HT1080 (cell line): ENCODE measurements at regions not wholly inside any gene's neighbourhood (a gene's known extent, or its start where the extent isn't known, plus 50 kb on each side); places are given as distances from the start of the nearest gene placed in this dataset.
A peak's percentile ranks its signal among the peaks of the same experiment; 100 is the strongest.

Experiments used
- DNase-seq: peaks from one replicate; pipeline ENCODE4 v3.0.0-alpha.2; 2015; ENCODE audit warnings: low read depth

GRCh38 chr1:106646816-106647215 lies 409.7 kb upstream of the PRMT6 start:
- no peak for DNase-seq

- DNase-seq: no peak
These were observed 405.3 kb upstream of the PRMT6 start for GRCh38 chr1:106651028-106651762.

- no peak for DNase-seq
These were observed 396.8 kb upstream of the PRMT6 start for GRCh38 chr1:106659490-106660244.

GRCh38 chr1:106675558-106675957 lies 380.9 kb upstream of the PRMT6 start:
- DNase-seq: no peak

GRCh38 chr1:106676021-106676420 lies 380.5 kb upstream of the PRMT6 start:
- DNase-seq: peak; percentile 63

- DNase-seq: no peak
These were observed 379.3 kb upstream of the PRMT6 start for GRCh38 chr1:106677181-106677580.

GRCh38 chr1:106677721-106678120 lies 378.8 kb upstream of the PRMT6 start:
- no peak for DNase-seq

- no peak for DNase-seq
These were observed 378.0 kb upstream of the PRMT6 start for GRCh38 chr1:106678279-106679050.

- no peak for DNase-seq
These were observed 376.3 kb upstream of the PRMT6 start for GRCh38 chr1:106680216-106680615.

- DNase-seq: no peak
These were observed 375.6 kb upstream of the PRMT6 start for GRCh38 chr1:106680776-106681344.

- DNase-seq: no peak
These were observed 374.4 kb upstream of the PRMT6 start for GRCh38 chr1:106681939-106682522.

GRCh38 chr1:106688446-106688845 lies 368.0 kb upstream of the PRMT6 start:
- no peak for DNase-seq

- no peak for DNase-seq
These were observed 357.8 kb upstream of the PRMT6 start for GRCh38 chr1:106698660-106699059.

GRCh38 chr1:106699433-106699832 lies 357.0 kb upstream of the PRMT6 start:
- no peak for DNase-seq

- peak; percentile 7 for DNase-seq
These were observed 356.3 kb upstream of the PRMT6 start for GRCh38 chr1:106700211-106700610.

GRCh38 chr1:106705971-106706370 lies 350.5 kb upstream of the PRMT6 start:
- DNase-seq: no peak

GRCh38 chr1:106717591-106717990 lies 338.9 kb upstream of the PRMT6 start:
- DNase-seq: no peak

- DNase-seq: no peak
These were observed 334.7 kb upstream of the PRMT6 start for GRCh38 chr1:106721790-106722189.

GRCh38 chr1:106722466-106722865 lies 334.0 kb upstream of the PRMT6 start:
- no peak for DNase-seq

GRCh38 chr1:106727171-106727570 lies 329.3 kb upstream of the PRMT6 start:
- DNase-seq: no peak

- no peak for DNase-seq
These were observed 309.9 kb upstream of the PRMT6 start for GRCh38 chr1:106746448-106747085.
